ENCODE measurements at regions not wholly inside any gene's neighbourhood (a gene's known extent, or its start where the extent isn't known, plus 50 kb on each side); places are given as distances from the start of the nearest gene placed in this dataset.

DNA sequence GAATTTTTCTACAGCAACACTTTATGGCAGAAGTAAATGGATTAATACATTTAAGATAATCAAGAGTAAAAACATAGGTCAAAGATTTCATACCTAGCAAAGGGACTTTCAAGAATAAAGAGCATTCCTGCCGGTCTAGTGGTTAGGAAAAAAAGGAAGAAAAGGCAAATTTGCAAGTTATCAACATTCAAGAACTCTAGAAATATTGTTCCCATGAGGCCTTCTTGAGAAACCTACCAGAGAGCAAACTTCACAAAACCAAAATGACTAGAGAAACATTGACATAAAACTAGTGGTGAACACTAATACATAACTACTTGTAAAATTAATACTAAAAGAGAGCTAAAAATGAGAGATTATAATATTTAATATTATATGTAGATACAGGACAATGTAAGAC, 320.2 kb upstream of the RGMB start:
- H3K9me3 ChIP-seq (ENCODE audit: control insufficient read depth, low read length), result peaks cover 2% of the 10 kb centered on the region
- intact Hi-C loops (cut with DNase I), result no loop called here
- WGBS, 2 donors, result 11 to 36% methylated on average over 1 of the region's 1 CpG
- no peak overlapping the region for H3K27ac ChIP-seq (ENCODE audit: low read depth in 1 of 2, low read length in 2 of 2)
- H3K4me1 ChIP-seq (ENCODE audit: control insufficient read depth in 1 of 2, insufficient read depth in 2 of 2, low read length in 2 of 2), result no peaks in the 10 kb centered on the region
- DNase-seq, result no peak
- no peak for ATAC-seq (ENCODE audit: low FRiP score)
- H3K36me3 ChIP-seq (ENCODE audit: control insufficient read depth in 1 of 2, insufficient read depth in 2 of 2, low read length in 1 of 2), result no peaks in the 10 kb centered on the region
- no peaks in the 10 kb centered on the region for H3K27me3 ChIP-seq (ENCODE audit: control insufficient read depth in 1 of 2, insufficient read depth in 2 of 2, low read length in 1 of 2)
- H3K4me3 ChIP-seq (ENCODE audit: low read length in 2 of 2), result no peak overlapping the region

DNA sequence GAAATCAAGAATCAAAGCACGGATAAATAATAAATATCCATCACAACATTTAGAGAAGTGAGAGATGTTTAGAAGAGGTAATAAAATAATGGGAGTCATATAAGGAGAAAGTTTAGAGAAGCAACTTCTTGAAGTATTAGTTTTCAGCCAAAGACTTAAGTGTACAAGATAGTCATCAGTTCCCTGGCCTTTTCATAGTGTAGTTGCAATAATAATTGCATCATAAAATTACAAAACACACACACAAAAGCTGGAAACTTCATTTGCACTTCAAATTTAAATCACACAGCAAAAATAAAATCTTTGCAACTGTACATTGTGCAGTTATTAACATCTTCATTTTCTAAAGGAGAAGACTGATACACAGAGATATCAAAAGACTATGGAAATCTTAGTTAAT, 319.1 kb upstream of the RGMB start:
- WGBS, 2 donors, result 37 to 60% methylated on average over 1 of the region's 1 CpG
- Histone ChIP-seq H3K36me3 (ENCODE audit: control insufficient read depth in 1 of 2, insufficient read depth in 2 of 2, low read length in 1 of 2) (no peaks in the 10 kb centered on the region), H3K9me3 (ENCODE audit: control insufficient read depth, low read length) (no peaks in the 10 kb centered on the region), H3K4me3 (ENCODE audit: low read length in 2 of 2) (no peak overlapping the region), H3K27ac (ENCODE audit: low read depth in 1 of 2, low read length in 2 of 2) (no peak overlapping the region), H3K4me1 (ENCODE audit: control insufficient read depth in 1 of 2, insufficient read depth in 2 of 2, low read length in 2 of 2) (no peaks in the 10 kb centered on the region), H3K27me3 (ENCODE audit: control insufficient read depth in 1 of 2, insufficient read depth in 2 of 2, low read length in 1 of 2) (no peaks in the 10 kb centered on the region)
- DNase-seq (no peak), ATAC-seq (ENCODE audit: low FRiP score) (no peak)
- intact Hi-C loops (cut with DNase I), result no loop called here

DNA sequence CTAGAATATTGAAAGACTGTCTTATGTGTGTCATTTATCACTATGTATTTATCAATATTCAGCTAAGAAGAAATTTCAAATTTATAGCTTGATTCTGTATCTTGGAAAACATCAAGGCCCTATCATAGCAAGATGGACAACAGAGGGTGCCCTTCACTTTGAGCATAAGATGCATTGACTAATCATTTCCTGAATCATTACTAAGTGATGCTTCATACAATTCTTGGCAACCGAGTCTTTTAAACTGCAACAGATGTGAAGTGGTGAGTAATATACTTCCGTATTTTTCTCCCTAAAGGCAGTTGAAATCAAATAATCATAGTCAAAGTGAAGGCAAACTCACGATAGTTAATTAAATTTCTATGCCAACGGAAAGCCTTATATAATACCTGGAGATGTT, 318.6 kb upstream of the RGMB start:
- ATAC-seq (ENCODE audit: low FRiP score), result no peak
- H3K4me3 ChIP-seq (ENCODE audit: low read length in 2 of 2), result no peak overlapping the region
- no peaks in the 10 kb centered on the region for H3K4me1 ChIP-seq (ENCODE audit: control insufficient read depth in 1 of 2, insufficient read depth in 2 of 2, low read length in 2 of 2)
- 31 to 50% methylated on average over 4 of the region's 4 CpGs for WGBS, 2 donors
- H3K27me3 ChIP-seq (ENCODE audit: control insufficient read depth in 1 of 2, insufficient read depth in 2 of 2, low read length in 1 of 2), result no peaks in the 10 kb centered on the region
- no peaks in the 10 kb centered on the region for H3K36me3 ChIP-seq (ENCODE audit: control insufficient read depth in 1 of 2, insufficient read depth in 2 of 2, low read length in 1 of 2)
- DNase-seq, result no peak
- H3K27ac ChIP-seq (ENCODE audit: low read depth in 1 of 2, low read length in 2 of 2), result no peak overlapping the region
- no peaks in the 10 kb centered on the region for H3K9me3 ChIP-seq (ENCODE audit: control insufficient read depth, low read length)
- intact Hi-C loops (cut with DNase I), result no loop called here

DNA sequence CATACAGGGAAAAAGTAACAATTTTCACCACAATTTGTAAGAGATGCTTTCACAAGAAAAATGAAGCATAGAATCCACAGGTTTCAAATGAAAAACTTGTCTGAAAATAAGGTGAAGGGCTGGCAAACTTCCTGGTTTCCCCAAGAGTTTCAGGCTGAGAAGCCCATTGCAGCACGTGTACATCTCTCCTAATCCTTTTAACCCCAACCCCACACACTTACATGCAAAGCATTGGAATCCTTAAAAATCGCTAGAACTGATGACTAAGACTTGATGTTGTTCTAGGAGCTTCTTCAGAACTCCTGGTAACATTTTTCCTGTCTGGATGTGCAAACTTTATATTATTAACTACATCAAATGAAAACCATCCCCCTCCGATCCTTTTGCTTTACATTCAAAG, 317.8 kb upstream of the RGMB start:
- ATAC-seq (ENCODE audit: low FRiP score) (no peak), DNase-seq (no peak)
- Histone ChIP-seq H3K4me1 (ENCODE audit: control insufficient read depth in 1 of 2, insufficient read depth in 2 of 2, low read length in 2 of 2) (no peaks in the 10 kb centered on the region), H3K27me3 (ENCODE audit: control insufficient read depth in 1 of 2, insufficient read depth in 2 of 2, low read length in 1 of 2) (no peaks in the 10 kb centered on the region), H3K9me3 (ENCODE audit: control insufficient read depth, low read length) (no peaks in the 10 kb centered on the region), H3K36me3 (ENCODE audit: control insufficient read depth in 1 of 2, insufficient read depth in 2 of 2, low read length in 1 of 2) (no peaks in the 10 kb centered on the region), H3K27ac (ENCODE audit: low read depth in 1 of 2, low read length in 2 of 2) (no peak overlapping the region), H3K4me3 (ENCODE audit: low read length in 2 of 2) (no peak overlapping the region)
- WGBS, 2 donors, result 46 to 53% methylated on average over 3 of the region's 3 CpGs
- intact Hi-C loops (cut with DNase I), result no loop called here

DNA sequence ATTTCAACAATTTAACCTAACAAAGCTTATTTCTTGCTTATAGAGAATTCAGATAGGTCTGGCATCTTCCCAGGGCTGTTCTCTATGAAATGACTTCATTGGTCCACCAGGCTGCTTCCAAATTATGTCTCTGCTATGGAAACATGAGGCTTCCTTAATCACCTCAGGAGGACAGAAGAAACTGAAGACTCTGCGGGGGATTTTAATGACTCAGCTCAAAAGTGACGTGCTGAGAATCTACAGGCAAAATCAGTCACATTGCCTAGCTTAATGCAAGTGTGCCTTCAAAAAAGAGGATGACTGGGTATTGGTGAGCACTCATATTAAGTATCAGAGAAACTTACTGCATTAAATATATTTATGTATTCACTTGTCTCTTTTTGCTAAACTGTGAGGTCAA, 315.5 kb upstream of the RGMB start:
- WGBS, 2 donors, result 64% methylated on average over 2 of the region's 2 CpGs
- Histone ChIP-seq H3K27me3 (ENCODE audit: control insufficient read depth in 1 of 2, insufficient read depth in 2 of 2, low read length in 1 of 2) (no peaks in the 10 kb centered on the region), H3K4me3 (ENCODE audit: low read length in 2 of 2) (no peak overlapping the region), H3K4me1 (ENCODE audit: control insufficient read depth in 1 of 2, insufficient read depth in 2 of 2, low read length in 2 of 2) (no peaks in the 10 kb centered on the region), H3K27ac (ENCODE audit: low read depth in 1 of 2, low read length in 2 of 2) (no peak overlapping the region), H3K9me3 (ENCODE audit: control insufficient read depth, low read length) (no peaks in the 10 kb centered on the region), H3K36me3 (ENCODE audit: control insufficient read depth in 1 of 2, insufficient read depth in 2 of 2, low read length in 1 of 2) (no peaks in the 10 kb centered on the region)
- intact Hi-C loops (cut with DNase I), result no loop called here
- ATAC-seq (ENCODE audit: low FRiP score), result no peak
- DNase-seq, result no peak

DNA sequence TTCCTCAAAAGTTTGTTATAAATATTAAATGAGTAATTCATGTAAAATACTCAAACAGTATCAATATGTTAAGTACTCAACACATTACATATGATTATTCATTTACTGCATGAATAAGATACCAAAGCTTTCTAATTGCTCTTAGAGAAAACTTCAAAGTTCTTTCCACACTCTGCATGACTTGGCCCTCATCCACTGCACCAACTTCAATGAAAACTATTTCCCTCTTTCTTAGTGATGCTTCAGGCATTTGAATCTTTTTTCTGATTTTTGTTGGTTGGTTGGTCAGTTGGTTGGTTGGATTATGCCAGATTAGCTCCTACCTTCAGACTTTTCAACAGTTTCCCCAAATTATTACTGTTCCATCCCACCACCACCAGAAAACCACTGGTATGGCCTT, 314.7 kb upstream of the RGMB start:
- Histone ChIP-seq H3K4me3 (ENCODE audit: low read length in 2 of 2) (no peak overlapping the region), H3K9me3 (ENCODE audit: control insufficient read depth, low read length) (no peaks in the 10 kb centered on the region), H3K4me1 (ENCODE audit: control insufficient read depth in 1 of 2, insufficient read depth in 2 of 2, low read length in 2 of 2) (no peaks in the 10 kb centered on the region), H3K27me3 (ENCODE audit: control insufficient read depth in 1 of 2, insufficient read depth in 2 of 2, low read length in 1 of 2) (no peaks in the 10 kb centered on the region), H3K36me3 (ENCODE audit: control insufficient read depth in 1 of 2, insufficient read depth in 2 of 2, low read length in 1 of 2) (no peaks in the 10 kb centered on the region), H3K27ac (ENCODE audit: low read depth in 1 of 2, low read length in 2 of 2) (no peak overlapping the region)
- ATAC-seq (ENCODE audit: low FRiP score) (no peak), DNase-seq (no peak)
- intact Hi-C loops (cut with DNase I), result no loop called here

DNA sequence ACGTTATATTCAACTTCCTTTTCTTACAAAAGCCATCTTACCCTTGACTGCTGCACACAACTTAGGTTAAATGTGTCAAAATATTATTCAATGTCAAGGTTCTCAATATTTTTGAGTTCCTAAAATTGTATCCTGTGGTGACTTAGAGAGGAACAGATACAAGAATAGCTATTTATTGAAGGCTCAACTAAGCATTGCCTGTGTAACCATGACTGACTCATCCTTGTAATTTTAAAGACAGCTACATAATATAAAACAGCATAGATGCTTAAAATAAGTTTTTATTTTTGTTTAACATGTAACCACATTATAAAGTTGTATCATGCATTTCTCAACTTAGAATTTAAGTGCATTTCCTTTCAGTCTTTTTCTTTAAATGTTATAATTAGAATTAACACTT, 312.9 kb upstream of the RGMB start:
- DNase-seq, result no peak
- intact Hi-C loops (cut with DNase I), result no loop called here
- no peak overlapping the region for H3K27ac ChIP-seq (ENCODE audit: low read depth in 1 of 2, low read length in 2 of 2)
- H3K4me1 ChIP-seq (ENCODE audit: control insufficient read depth in 1 of 2, insufficient read depth in 2 of 2, low read length in 2 of 2), result no peaks in the 10 kb centered on the region
- H3K9me3 ChIP-seq (ENCODE audit: control insufficient read depth, low read length), result no peaks in the 10 kb centered on the region
- ATAC-seq (ENCODE audit: low FRiP score), result no peak
- WGBS, 2 donors, result 31 to 52% methylated on average over 1 of the region's 1 CpG
- H3K27me3 ChIP-seq (ENCODE audit: control insufficient read depth in 1 of 2, insufficient read depth in 2 of 2, low read length in 1 of 2), result no peaks in the 10 kb centered on the region
- no peaks in the 10 kb centered on the region for H3K36me3 ChIP-seq (ENCODE audit: control insufficient read depth in 1 of 2, insufficient read depth in 2 of 2, low read length in 1 of 2)
- H3K4me3 ChIP-seq (ENCODE audit: low read length in 2 of 2), result no peak overlapping the region

DNA sequence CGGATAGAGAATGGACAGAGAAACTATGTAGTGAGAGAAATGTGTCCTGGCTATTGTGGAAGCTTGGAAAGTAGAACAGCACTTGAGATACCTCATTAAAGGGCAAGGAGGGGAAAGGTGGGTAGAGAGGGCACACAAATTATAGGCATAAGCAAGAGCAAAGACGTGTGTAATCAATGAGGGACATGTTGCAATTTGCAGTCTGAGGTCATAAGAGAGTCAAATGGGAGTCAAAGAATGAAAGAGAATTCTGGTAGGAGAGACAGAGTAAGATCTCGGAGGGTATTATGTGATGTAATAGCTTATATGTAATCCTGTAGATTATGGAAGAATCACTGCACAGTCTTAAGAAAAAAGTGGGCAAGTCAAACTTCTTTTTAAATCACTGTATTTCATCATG, 312.0 kb upstream of the RGMB start:
- H3K4me3 ChIP-seq (ENCODE audit: low read length in 2 of 2), result no peak overlapping the region
- no peaks in the 10 kb centered on the region for H3K27me3 ChIP-seq (ENCODE audit: control insufficient read depth in 1 of 2, insufficient read depth in 2 of 2, low read length in 1 of 2)
- 62 to 66% methylated on average over 3 of the region's 3 CpGs for WGBS, 2 donors
- DNase-seq (no peak), ATAC-seq (ENCODE audit: low FRiP score) (no peak)
- intact Hi-C loops (cut with DNase I), result no loop called here
- H3K36me3 ChIP-seq (ENCODE audit: control insufficient read depth in 1 of 2, insufficient read depth in 2 of 2, low read length in 1 of 2), result no peaks in the 10 kb centered on the region
- H3K4me1 ChIP-seq (ENCODE audit: control insufficient read depth in 1 of 2, insufficient read depth in 2 of 2, low read length in 2 of 2), result no peaks in the 10 kb centered on the region
- H3K9me3 ChIP-seq (ENCODE audit: control insufficient read depth, low read length), result no peaks in the 10 kb centered on the region
- no peak overlapping the region for H3K27ac ChIP-seq (ENCODE audit: low read depth in 1 of 2, low read length in 2 of 2)

DNA sequence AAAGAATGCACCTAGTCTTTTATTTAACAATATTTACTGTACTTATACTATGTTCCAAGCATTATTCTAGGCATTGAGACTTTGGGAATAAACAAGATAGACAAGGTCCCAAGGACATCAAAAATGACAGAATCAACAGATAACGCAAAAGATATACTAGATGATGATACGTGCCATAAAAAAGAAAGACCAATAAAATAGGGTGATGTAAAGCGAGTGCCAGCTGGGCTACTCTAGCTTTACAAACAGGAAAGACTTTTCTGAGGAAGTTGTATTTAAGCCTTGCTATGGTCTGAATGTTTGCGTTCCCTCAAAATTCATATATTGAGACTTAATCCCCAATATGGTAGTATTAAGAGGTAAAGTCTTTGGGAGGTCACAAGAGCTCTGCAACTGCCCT, 310.2 kb upstream of the RGMB start:
- Histone ChIP-seq H3K4me3 (ENCODE audit: low read length in 2 of 2) (no peak overlapping the region), H3K27ac (ENCODE audit: low read depth in 1 of 2, low read length in 2 of 2) (no peak overlapping the region), H3K27me3 (ENCODE audit: control insufficient read depth in 1 of 2, insufficient read depth in 2 of 2, low read length in 1 of 2) (no peaks in the 10 kb centered on the region), H3K4me1 (ENCODE audit: control insufficient read depth in 1 of 2, insufficient read depth in 2 of 2, low read length in 2 of 2) (no peaks in the 10 kb centered on the region), H3K36me3 (ENCODE audit: control insufficient read depth in 1 of 2, insufficient read depth in 2 of 2, low read length in 1 of 2) (no peaks in the 10 kb centered on the region), H3K9me3 (ENCODE audit: control insufficient read depth, low read length) (no peaks in the 10 kb centered on the region)
- DNase-seq (no peak), ATAC-seq (ENCODE audit: low FRiP score) (no peak)
- intact Hi-C loops (cut with DNase I), result no loop called here
- 89 to 91% methylated on average over 4 of the region's 4 CpGs for WGBS, 2 donors

DNA sequence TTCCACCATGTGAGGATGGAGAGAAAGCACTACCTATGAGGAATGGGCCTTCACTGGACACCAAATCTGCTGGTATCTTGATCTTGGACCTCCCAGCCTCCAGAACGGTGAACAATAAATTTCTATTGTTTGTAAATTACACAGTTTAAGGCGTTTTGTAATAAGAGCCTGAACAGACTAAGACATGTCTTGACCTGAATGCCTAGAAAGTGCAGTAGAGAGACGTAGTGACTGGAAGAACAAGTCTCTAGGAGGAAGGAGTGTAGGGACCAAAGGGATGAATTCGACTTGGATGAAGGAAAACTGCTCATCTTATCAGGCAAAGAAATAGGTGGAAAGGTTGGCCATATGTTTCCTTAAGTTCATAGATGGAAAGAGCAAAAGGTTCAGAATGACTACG, 309.8 kb upstream of the RGMB start:
- Histone ChIP-seq H3K4me1 (ENCODE audit: control insufficient read depth in 1 of 2, insufficient read depth in 2 of 2, low read length in 2 of 2) (no peaks in the 10 kb centered on the region), H3K27ac (ENCODE audit: low read depth in 1 of 2, low read length in 2 of 2) (no peak overlapping the region), H3K4me3 (ENCODE audit: low read length in 2 of 2) (no peak overlapping the region), H3K27me3 (ENCODE audit: control insufficient read depth in 1 of 2, insufficient read depth in 2 of 2, low read length in 1 of 2) (no peaks in the 10 kb centered on the region), H3K36me3 (ENCODE audit: control insufficient read depth in 1 of 2, insufficient read depth in 2 of 2, low read length in 1 of 2) (no peaks in the 10 kb centered on the region), H3K9me3 (ENCODE audit: control insufficient read depth, low read length) (no peaks in the 10 kb centered on the region)
- no peak for ATAC-seq (ENCODE audit: low FRiP score)
- no peak for DNase-seq
- 52 to 68% methylated on average over 5 of the region's 5 CpGs for WGBS, 2 donors
- intact Hi-C loops (cut with DNase I), result no loop called here

Measured in aorta (tissue), 5 donors.